Osteocyte (in vitro differentiated cells): ENCODE measurements at regions not wholly inside any gene's neighbourhood (a gene's known extent, or its start where the extent isn't known, plus 50 kb on each side); places are given as distances from the start of the nearest gene placed in this dataset.

Source experiments
- DNase-seq: peaks from one replicate; pipeline ENCODE4 v3.0.0; 2021; ENCODE audit warnings: mixed read lengths; ENCODE audit not compliant: unreplicated experiment; ENCODE audit errors: extremely low spot score
- H3K27ac Mint-ChIP-seq: one replicate; pipeline ENCODE4 v1.8.0; 2021; ENCODE audit warnings: mild to moderate bottlenecking, mixed read lengths; ENCODE audit not compliant: unreplicated experiment
- H3K27me3 Mint-ChIP-seq: one replicate; pipeline ENCODE4 v1.8.0; 2021; ENCODE audit warnings: mixed read lengths; ENCODE audit not compliant: unreplicated experiment
- H3K36me3 Mint-ChIP-seq: one replicate; pipeline ENCODE4 v1.8.0; 2021; ENCODE audit warnings: mixed read lengths; ENCODE audit not compliant: unreplicated experiment
- H3K4me1 Mint-ChIP-seq: one replicate; pipeline ENCODE4 v1.8.0; 2021; ENCODE audit warnings: mixed read lengths; ENCODE audit not compliant: unreplicated experiment
- H3K4me3 Mint-ChIP-seq: one replicate; pipeline ENCODE4 v1.8.0; 2021; ENCODE audit warnings: mild to moderate bottlenecking, moderate library complexity, mixed read lengths; ENCODE audit not compliant: unreplicated experiment
- H3K9me3 Mint-ChIP-seq: one replicate; pipeline ENCODE4 v1.8.0; 2021; ENCODE audit warnings: mixed read lengths; ENCODE audit not compliant: unreplicated experiment
- CTCF ChIP-seq: fragments of 200-600 bp; sonication (generic); IDR thresholded peaks from 2 replicates; pipeline ENCODE4 v1.5.0; 2021; ENCODE audit warnings: antibody characterized with exemption, mild to moderate bottlenecking, moderate library complexity

- peaks cover 4% of the 10 kb centered on the region for H3K9me3 Mint-ChIP-seq
- no peak for DNase-seq
Measured at GRCh38 chrX:42459735-42460134, 318.2 kb downstream of the PPP1R2C start.

GRCh38 chrX:42456176-42456700, 321.7 kb downstream of the PPP1R2C start:
- Mint-ChIP-seq H3K27me3 (no peaks in the 10 kb centered on the region), H3K9me3 (peaks cover 4% of the 10 kb centered on the region), H3K36me3 (no peaks in the 10 kb centered on the region), H3K4me1 (no peaks in the 10 kb centered on the region), H3K27ac (no peak overlapping the region), H3K4me3 (no peak overlapping the region)
- no peak for DNase-seq
- no peak for TF ChIP-seq CTCF

More at GRCh38 chrX:42459735-42460134, 318.2 kb downstream of the PPP1R2C start:
- Mint-ChIP-seq H3K27me3 (no peaks in the 10 kb centered on the region), H3K4me3 (no peak overlapping the region), H3K36me3 (no peaks in the 10 kb centered on the region), H3K27ac (no peak overlapping the region), H3K4me1 (no peaks in the 10 kb centered on the region)
- TF ChIP-seq CTCF, result no peak

- H3K27me3 Mint-ChIP-seq, result no peaks in the 10 kb centered on the region
- H3K9me3 Mint-ChIP-seq, result peaks cover 13% of the 10 kb centered on the region
- H3K4me3 Mint-ChIP-seq, result no peak overlapping the region
- no peaks in the 10 kb centered on the region for H3K36me3 Mint-ChIP-seq
- DNase-seq, result no peak
- H3K4me1 Mint-ChIP-seq, result no peaks in the 10 kb centered on the region
- no peak for TF ChIP-seq CTCF
- no peak overlapping the region for H3K27ac Mint-ChIP-seq
Measured at GRCh38 chrX:42450228-42450627, 327.7 kb downstream of the PPP1R2C start.

- H3K27ac Mint-ChIP-seq, result no peak overlapping the region
- H3K9me3 Mint-ChIP-seq, result peaks cover 26% of the 10 kb centered on the region
- no peaks in the 10 kb centered on the region for H3K36me3 Mint-ChIP-seq
- DNase-seq, result no peak
- H3K4me1 Mint-ChIP-seq, result no peaks in the 10 kb centered on the region
- no peaks in the 10 kb centered on the region for H3K27me3 Mint-ChIP-seq
- TF ChIP-seq CTCF, result no peak
- H3K4me3 Mint-ChIP-seq, result no peak overlapping the region
Measured at GRCh38 chrX:42443267-42443666, 334.7 kb downstream of the PPP1R2C start.

GRCh38 chrX:42442745-42443144, 335.2 kb downstream of the PPP1R2C start:
- Mint-ChIP-seq H3K4me1 (no peaks in the 10 kb centered on the region), H3K27me3 (no peaks in the 10 kb centered on the region), H3K36me3 (no peaks in the 10 kb centered on the region), H3K27ac (no peak overlapping the region), H3K4me3 (no peak overlapping the region), H3K9me3 (peaks cover 28% of the 10 kb centered on the region)
- DNase-seq, result no peak
- TF ChIP-seq CTCF, result no peak
